Heart right ventricle (tissue), 16 donors: ENCODE measurements at regions not wholly inside any gene's neighbourhood (a gene's known extent, or its start where the extent isn't known, plus 50 kb on each side); places are given as distances from the start of the nearest gene placed in this dataset.
A peak's percentile ranks its signal among the peaks of the same experiment; 100 is the strongest.

Experiments used
- ATAC-seq, 8 donors: fragments of 200-7000 bp; cut with Tn5 transposase; one replicate each; pipeline ENCODE4 v1.9.1; 2020; ENCODE audit warnings: mild to moderate bottlenecking in 8 of 8, moderate library complexity in 8 of 8, moderate number of reproducible peaks in 1 of 8
- DNase-seq, 2 donors: peaks; one replicate each; pipeline ENCODE4 v3.0.0-alpha.2; 2020
- H3K27ac ChIP-seq, 10 donors: fragments of 200-600 bp; sonication (generic) in 2 of 10; one replicate each; pipeline versions ENCODE4 v1.5.0 to v1.8.0; 2020 to 2022; ENCODE audit warnings: mild to moderate bottlenecking in 3 of 10
- H3K27me3 ChIP-seq, 7 donors: fragments of 200-600 bp; one replicate each; pipeline ENCODE4 v1.8.0; 2021 to 2022; ENCODE audit warnings: mild to moderate bottlenecking in 2 of 7
- H3K36me3 ChIP-seq, 9 donors: fragments of 200-600 bp; sonication (generic) in 1 of 9; one replicate each; pipeline versions ENCODE4 v1.5.0 to v1.8.0; 2020 to 2022; ENCODE audit warnings: mild to moderate bottlenecking in 2 of 9
- H3K4me1 ChIP-seq, 9 donors: fragments of 200-600 bp; sonication (generic) in 1 of 9; one replicate each; pipeline versions ENCODE4 v1.5.0 to v1.8.0; 2020 to 2022; ENCODE audit warnings: mild to moderate bottlenecking in 4 of 9
- H3K4me3 ChIP-seq, 10 donors: fragments of 200-600 bp; sonication (generic) in 2 of 10; one replicate each; pipeline versions ENCODE4 v1.5.0 to v1.8.0; 2020 to 2022; ENCODE audit warnings: mild to moderate bottlenecking in 7 of 10, moderate library complexity in 2 of 10
- H3K9me3 ChIP-seq, 11 donors: fragments of 200-600 bp in 10 of 11; sonication (generic) in 2 of 11; one replicate each; pipeline versions ENCODE4 v1.5.0 to v1.8.0; 2013 to 2022; ENCODE audit warnings: mild to moderate bottlenecking in 2 of 11, control low read depth in 1 of 11, moderate library complexity in 1 of 11
- CTCF ChIP-seq, 9 donors: fragments of 200-600 bp; sonication (generic) in 2 of 9; IDR thresholded peaks; one replicate each; pipeline versions ENCODE4 v1.5.0 to v1.8.0; 2021 to 2022; ENCODE audit warnings: antibody characterized with exemption in 9 of 9, mild to moderate bottlenecking in 5 of 9, moderate library complexity in 1 of 9
- WGBS, 2 donors: extraction: QIAGEN DNeasy Blood & Tissue Kit; methylation state at CpG; one replicate each; pipeline ENCODE4 v1.1.7; 2013; ENCODE audit warnings: inconsistent platforms in 1 of 2; 5-methylcytosine and 5-hydroxymethylcytosine counted together
- intact Hi-C, 10 donors: fragments of 100-400 bp; cut with DNase I; formaldehyde crosslinking; loops; one replicate each; pipeline versions ENCODE4 v1.11.1 to v1.14.2; 2022
- donor health status: Arrhythmogenic right ventricular cardiomyopathy.
- donor health status: ischemic (EF 13 %, LVEDD 7.1; RV severe dilation, severe dysfunction).
- donor health status: healthy with polysubstance abuse.
- donor health status: DM: no; HTN: yes; CAD: no.
- donor health status: DM: no; HTN: no; CAD: no.
- donor health status: ischemic (EF 25% LVEDD 6.9; RV normal size, moderate dysfunction).
- donor health status: ischemic (EF 25% LVEDD 5.7; RV mildly dilated, moderate dysfunction).
- donor health status: healthy.
- donor health status: DM: yes; HTN: yes; CAD: no.
- donor health status: Ischemic cardiomyopathy.
- donor health status: ischemic (EF 35%, LVEDD 5.7; RV mildly dilated, moderate dysfunction).
- donor health status: nonischemic (EF 11% LVEDD 7.7; RV severe dilation, severe dysfunction).
- donor health status: DM: yes; HTN: yes; CAD: no.
- donor health status: PGD.
- donor health status: ischemic (EF 29% LVEDD 5.4; RV normal size, mild dysfunction).
- donor health status: nonischemic (EF 23%, LVEDD 6.1; RV moderate dilation, normal function).

- intact Hi-C loops: no loop called here
Measured at GRCh38 chr6:139534472-139535115, 160.1 kb upstream of the CITED2 start.

GRCh38 chr6:139533573-139534471, 159.4 kb upstream of the CITED2 start:
- Histone ChIP-seq H3K4me1 (peaks cover 0 to 43% (median 8%) of the 10 kb centered on the region in 9 donors), H3K4me3 (peak overlapping the region in 1 of 10 donors; percentile 10), H3K36me3 (no peaks in the 10 kb centered on the region), H3K27me3 (no peaks in the 10 kb centered on the region), H3K27ac (peak overlapping the region in 1 of 10 donors; percentile 49), H3K9me3 (no peaks in the 10 kb centered on the region)
- intact Hi-C loops: no loop called here
- DNase-seq (no peak), ATAC-seq (peak in 4 of 8 donors; percentile 56 to 71 (median 58))
- TF ChIP-seq CTCF (IDR thresholded peaks at IDR 0.05): no peak
- WGBS, 2 donors: 60 to 63% methylated on average over 11 of the region's 11 CpGs

More at GRCh38 chr6:139534472-139535115, 160.1 kb upstream of the CITED2 start:
- Histone ChIP-seq H3K4me1 (peaks cover 0 to 42% (median 8%) of the 10 kb centered on the region in 9 donors), H3K4me3 (peak overlapping the region in 1 of 10 donors; percentile 10), H3K27ac (peak overlapping the region in 1 of 10 donors; percentile 49), H3K36me3 (no peaks in the 10 kb centered on the region), H3K9me3 (no peaks in the 10 kb centered on the region), H3K27me3 (no peaks in the 10 kb centered on the region)
- ATAC-seq: peak in 1 of 8 donors; percentile 18
- no peak for TF ChIP-seq CTCF (IDR thresholded peaks at IDR 0.05)
- DNase-seq: no peak
- 44 to 51% methylated on average over 5 of the region's 5 CpGs for WGBS, 2 donors

GRCh38 chr6:139533171-139533570, 158.7 kb upstream of the CITED2 start:
- H3K36me3 ChIP-seq: no peaks in the 10 kb centered on the region
- no peaks in the 10 kb centered on the region for H3K9me3 ChIP-seq
- no peak for TF ChIP-seq CTCF (IDR thresholded peaks at IDR 0.05)
- H3K4me3 ChIP-seq: no peak overlapping the region
- WGBS, 2 donors: 88 to 91% methylated on average over 4 of the region's 4 CpGs
- DNase-seq (no peak), ATAC-seq (no peak)
- peak overlapping the region in 1 of 10 donors; percentile 49 for H3K27ac ChIP-seq
- no peaks in the 10 kb centered on the region for H3K27me3 ChIP-seq
- intact Hi-C loops: no loop called here
- peaks cover 0 to 49% (median 8%) of the 10 kb centered on the region in 9 donors for H3K4me1 ChIP-seq
